H9 (cell line): ENCODE measurements at regions not wholly inside any gene's neighbourhood (a gene's known extent, or its start where the extent isn't known, plus 50 kb on each side); places are given as distances from the start of the nearest gene placed in this dataset.

Experiments used
- DNase-seq: peaks from one replicate; pipeline ENCODE4 v3.0.0-alpha.2; 2017
- H2AFZ ChIP-seq: one replicate; pipeline ENCODE4 v1.6.1; 2013; ENCODE audit warnings: mild to moderate bottlenecking, low read length, control low read depth, moderate library complexity
- H2AK5ac ChIP-seq: 2 replicates; pipeline ENCODE4 v1.6.1; 2013; ENCODE audit warnings: low read length, control low read depth, mixed read lengths; ENCODE audit not compliant: insufficient read length
- H2BK120ac ChIP-seq: one replicate; pipeline ENCODE4 v1.6.1; 2013; ENCODE audit warnings: low read depth, mild to moderate bottlenecking, low read length, control low read depth, inconsistent platforms; ENCODE audit not compliant: poor library complexity, severe bottlenecking
- H2BK12ac ChIP-seq: 2 replicates; pipeline ENCODE4 v1.6.1; 2013; ENCODE audit warnings: low read length, control low read depth, mixed read lengths, low read depth; ENCODE audit not compliant: insufficient read length
- H2BK15ac ChIP-seq: 2 replicates; pipeline ENCODE4 v1.6.1; 2013; ENCODE audit warnings: low read depth, low read length, control low read depth
- H2BK20ac ChIP-seq: one replicate; pipeline ENCODE4 v1.6.1; 2013; ENCODE audit warnings: low read depth, mild to moderate bottlenecking, low read length, control low read depth, inconsistent platforms; ENCODE audit not compliant: poor library complexity, severe bottlenecking
- H2BK5ac ChIP-seq: 2 replicates; pipeline ENCODE4 v1.6.1; 2013; ENCODE audit warnings: low read length, control low read depth, mixed read lengths; ENCODE audit not compliant: insufficient read length
- H3K14ac ChIP-seq: 2 replicates; pipeline ENCODE4 v1.6.1; 2013; ENCODE audit warnings: low read length, control low read depth; ENCODE audit not compliant: insufficient read depth
- H3K18ac ChIP-seq: 2 replicates; pipeline ENCODE4 v1.6.1; 2013; ENCODE audit warnings: low read depth, mild to moderate bottlenecking, mixed read lengths, low read length, control low read depth; ENCODE audit not compliant: insufficient read length
- H3K23ac ChIP-seq: 2 replicates; pipeline ENCODE4 v1.6.1; 2013; ENCODE audit warnings: low read length, control low read depth, mixed read lengths, low read depth; ENCODE audit not compliant: insufficient read length
- H3K23me2 ChIP-seq: 2 replicates; pipeline ENCODE4 v1.6.1; 2013; ENCODE audit warnings: low read depth, mild to moderate bottlenecking, mixed read lengths, low read length, control low read depth; ENCODE audit not compliant: insufficient read length, poor library complexity, severe bottlenecking
- H3K27ac ChIP-seq: 2 replicates; pipeline ENCODE4 v1.5.1; 2013; ENCODE audit warnings: low read length, control low read depth, mixed read lengths, low read depth; ENCODE audit not compliant: insufficient read length
- H3K27me3 ChIP-seq: 2 replicates; pipeline ENCODE4 v1.6.1; 2013; ENCODE audit warnings: low read length, control low read depth, inconsistent platforms; ENCODE audit not compliant: insufficient read depth
- H3K4ac ChIP-seq: 2 replicates; pipeline ENCODE4 v1.6.1; 2013; ENCODE audit warnings: low read depth, mild to moderate bottlenecking, control low read depth, inconsistent platforms, low read length, moderate library complexity
- H3K4me1 ChIP-seq: 2 replicates; pipeline ENCODE4 v1.6.1; 2013; ENCODE audit warnings: low read length, control low read depth, inconsistent platforms; ENCODE audit not compliant: insufficient read depth
- H3K4me2 ChIP-seq: 2 replicates; pipeline ENCODE4 v1.6.1; 2013; ENCODE audit warnings: low read length, control low read depth, mixed read lengths; ENCODE audit not compliant: insufficient read length, insufficient read depth
- H3K56ac ChIP-seq: 2 replicates; pipeline ENCODE4 v1.6.1; 2013; ENCODE audit warnings: low read depth, mild to moderate bottlenecking, mixed read lengths, low read length, control low read depth; ENCODE audit not compliant: insufficient read length
- H3K79me1 ChIP-seq: 2 replicates; pipeline ENCODE4 v1.6.1; 2013; ENCODE audit warnings: low read depth, mild to moderate bottlenecking, moderate library complexity, low read length, control low read depth, inconsistent platforms; ENCODE audit not compliant: insufficient read depth, poor library complexity, severe bottlenecking
- H3K79me2 ChIP-seq: 2 replicates; pipeline ENCODE4 v1.6.1; 2013; ENCODE audit warnings: low read length, control low read depth, inconsistent platforms; ENCODE audit not compliant: insufficient read depth
- H3K9ac ChIP-seq: 2 replicates; pipeline ENCODE4 v1.6.1; 2013; ENCODE audit warnings: low read length, control low read depth, mixed read lengths; ENCODE audit not compliant: insufficient read length; ENCODE audit errors: extremely low read depth
- H3K9me3 ChIP-seq: one replicate; pipeline ENCODE4 v1.6.1; 2013; ENCODE audit warnings: low read depth, low read length, inconsistent platforms; ENCODE audit not compliant: control insufficient read depth
- H3T11ph ChIP-seq: one replicate; pipeline ENCODE4 v1.6.1; 2013; ENCODE audit warnings: mild to moderate bottlenecking, low read length, control low read depth, inconsistent platforms
- H4K20me1 ChIP-seq: one replicate; pipeline ENCODE4 v1.6.1; 2013; ENCODE audit not compliant: control insufficient read depth, insufficient read length, insufficient read depth
- H4K5ac ChIP-seq: 2 replicates; pipeline ENCODE4 v1.6.1; 2013; ENCODE audit warnings: low read depth, mild to moderate bottlenecking, mixed read lengths, low read length, control low read depth; ENCODE audit not compliant: insufficient read length
- H4K8ac ChIP-seq: replicated peaks from 2 replicates; pipeline ENCODE4 v1.6.1; 2013; ENCODE audit warnings: low read length, control low read depth, mixed read lengths, low read depth; ENCODE audit not compliant: insufficient read length
- H4K91ac ChIP-seq: 2 replicates; pipeline ENCODE4 v1.6.1; 2013; ENCODE audit warnings: low read depth, mild to moderate bottlenecking, moderate library complexity, mixed read lengths, low read length, control low read depth; ENCODE audit not compliant: insufficient read length
- H3K27ac Mint-ChIP-seq, 3 experiments: 2 replicates in 2 of 3; 3 replicates in 1 of 3; pipeline ENCODE4 v1.8.0; 2020 to 2021; ENCODE audit warnings: mixed read lengths in 3 of 3, mild to moderate bottlenecking in 1 of 3, moderate library complexity in 1 of 3
- H3K27me3 Mint-ChIP-seq: 2 replicates; pipeline ENCODE4 v1.8.0; 2021; ENCODE audit warnings: low read depth, mild to moderate bottlenecking, moderate library complexity, mixed read lengths
- H3K36me3 Mint-ChIP-seq, 3 experiments: 2 replicates in 2 of 3; 3 replicates in 1 of 3; pipeline ENCODE4 v1.8.0; 2020 to 2021; ENCODE audit warnings: low read depth in 3 of 3, mixed read lengths in 3 of 3; ENCODE audit not compliant: insufficient read depth in 1 of 3
- H3K4me1 Mint-ChIP-seq, 2 experiments: 2 replicates each; pipeline ENCODE4 v1.8.0; 2020; ENCODE audit warnings: mixed read lengths in 2 of 2
- H3K4me3 Mint-ChIP-seq, 2 experiments: 2 replicates in 1 of 2; 3 replicates in 1 of 2; pipeline ENCODE4 v1.8.0; 2020 to 2021; ENCODE audit warnings: mild to moderate bottlenecking in 2 of 2, mixed read lengths in 2 of 2, moderate library complexity in 1 of 2
- H3K9me3 Mint-ChIP-seq, 2 experiments: 2 replicates in 1 of 2; 3 replicates in 1 of 2; pipeline ENCODE4 v1.8.0; 2020; ENCODE audit warnings: mild to moderate bottlenecking in 2 of 2, mixed read lengths in 2 of 2, moderate library complexity in 1 of 2
- CTCF ChIP-seq: fragments of 200-600 bp; sonication (generic); conservative IDR thresholded peaks from 3 replicates; pipeline ENCODE4 v1.8.0; 2021; ENCODE audit warnings: antibody characterized with exemption, mild to moderate bottlenecking
- WGBS: extraction: QIAGEN DNeasy Blood & Tissue Kit; methylation state at CpG from one replicate; pipeline ENCODE4 v1.1.7; 2013; ENCODE audit warnings: missing lambda C conversion rate, low lambda C conversion rate, mixed read lengths; ENCODE audit not compliant: insufficient read length; ENCODE audit errors: extremely low coverage; 5-methylcytosine and 5-hydroxymethylcytosine counted together

GRCh38 chr22:47693606-47694005, 931.2 kb downstream of the TBC1D22A start:
- no peaks in the 10 kb centered on the region for H3K4me1 ChIP-seq
- no peak for DNase-seq
- H4K5ac ChIP-seq, result peak overlapping the region; percentile 20
- H3K23ac ChIP-seq, result no peak overlapping the region
- Mint-ChIP-seq H3K4me1 (peaks cover 14 to 18% of the 10 kb centered on the region in 2 experiments), H3K27me3 (no peaks in the 10 kb centered on the region), H3K36me3 (no peaks in the 10 kb centered on the region; a peak in 2 of 7 replicates), H3K27ac (peak overlapping the region in 1 of 3 experiments; percentile 59; a peak in 1 of 7 replicates), H3K9me3 (peaks cover 0 to 3% of the 10 kb centered on the region in 2 experiments; a peak in 1 of 5 replicates), H3K4me3 (no peak overlapping the region)
- H3K27ac ChIP-seq, result no peak overlapping the region
- H3K4me2 ChIP-seq, result no peak overlapping the region
- H3K27me3 ChIP-seq, result no peaks in the 10 kb centered on the region
- H2BK15ac ChIP-seq, result no peak overlapping the region
- no peak overlapping the region for H3K18ac ChIP-seq
- H3K14ac ChIP-seq, result no peak overlapping the region
- H4K8ac ChIP-seq, result no peak overlapping the region
- no peak overlapping the region for H2AK5ac ChIP-seq
- no peaks in the 10 kb centered on the region for H4K20me1 ChIP-seq
- no peak overlapping the region for H2BK12ac ChIP-seq
- H2BK120ac ChIP-seq, result no peak overlapping the region
- H3K79me2 ChIP-seq, result no peaks in the 10 kb centered on the region
- H3K23me2 ChIP-seq, result no peaks in the 10 kb centered on the region
- WGBS, result no CpG with 5 or more reads among the region's 6 CpGs
- no peak overlapping the region for H3K9ac ChIP-seq
- H3K4ac ChIP-seq, result no peak overlapping the region
- no peak overlapping the region for H3T11ph ChIP-seq
- H2BK20ac ChIP-seq, result no peak overlapping the region
- no peaks in the 10 kb centered on the region for H3K9me3 ChIP-seq
- no peak overlapping the region for H4K91ac ChIP-seq
- H3K56ac ChIP-seq, result no peak overlapping the region
- no peak for TF ChIP-seq CTCF
- no peak overlapping the region for H2AFZ ChIP-seq
- H2BK5ac ChIP-seq, result no peak overlapping the region
- no peaks in the 10 kb centered on the region for H3K79me1 ChIP-seq
